Transverse colon (tissue), 4 donors: ENCODE measurements at regions not wholly inside any gene's neighbourhood (a gene's known extent, or its start where the extent isn't known, plus 50 kb on each side); places are given as distances from the start of the nearest gene placed in this dataset.
A peak's percentile ranks its signal among the peaks of the same experiment; 100 is the strongest.

Experiments
- DNase-seq: peaks from one replicate; pipeline ENCODE4 v3.0.0-alpha.2; 2019
- H3K27ac ChIP-seq, 4 donors: fragments of 200-600 bp; sonication (generic); 2 replicates each; pipeline ENCODE4 v1.5.1; 2016 to 2018; ENCODE audit warnings: inconsistent platforms in 4 of 4
- H3K27me3 ChIP-seq: fragments of 200-600 bp; sonication (generic); 2 replicates; pipeline ENCODE4 v1.5.1; 2017; ENCODE audit warnings: inconsistent platforms
- H3K36me3 ChIP-seq, 4 donors: fragments of 200-600 bp; sonication (generic); 2 replicates each; pipeline ENCODE4 v1.5.1; 2017 to 2019; ENCODE audit warnings: inconsistent platforms in 4 of 4
- H3K4me1 ChIP-seq, 4 donors: fragments of 200-600 bp; sonication (generic); 2 replicates each; pipeline ENCODE4 v1.5.1; 2017 to 2020; ENCODE audit warnings: inconsistent platforms in 4 of 4
- H3K4me3 ChIP-seq, 4 donors: fragments of 200-600 bp; sonication (generic); 1 replicate in 1 of 4; 2 replicates in 3 of 4; pipeline versions ENCODE4 v1.5.1 to v1.6.1; 2017 to 2019; ENCODE audit warnings: inconsistent platforms in 4 of 4
- H3K9me3 ChIP-seq, 2 donors: fragments of 200-600 bp; sonication (generic); 2 replicates each; pipeline ENCODE4 v1.5.1; 2017 to 2019; ENCODE audit warnings: inconsistent platforms in 2 of 2
- EP300 ChIP-seq: sonication (generic); formaldehyde crosslinking; IDR thresholded peaks from one replicate; pipeline ENCODE4 v1.6.1; 2017; ENCODE audit warnings: antibody characterized with exemption, low read depth
- POLR2A ChIP-seq: fragments of 450-650 bp; IDR thresholded peaks from one replicate; pipeline ENCODE4 v1.6.1; 2016; ENCODE audit warnings: antibody characterized with exemption, mild to moderate bottlenecking, moderate library complexity
- POLR2AphosphoS5 ChIP-seq, 3 donors: sonication (generic); formaldehyde crosslinking; IDR thresholded peaks; one replicate each; pipeline ENCODE4 v1.6.1; 2016; ENCODE audit warnings: antibody characterized with exemption in 3 of 3
- WGBS, 2 donors: methylation state at CpG; one replicate each; pipeline ENCODE4 v1.1.5; 2018; ENCODE audit warnings: low coverage in 1 of 2; 5-methylcytosine and 5-hydroxymethylcytosine counted together
- in situ Hi-C, 4 donors: fragments of 200-750 bp; cut with MboI; loops; one replicate each; pipeline versions ENCODE4 v1.15.0 to v1.15.1; 2017; ENCODE audit warnings: low sequenced_read_pairs in 3 of 4, low pct_ligation_motif_present in 1 of 4, low pct_unique_long_range_greater_than_20kb in 1 of 4
- intact Hi-C: fragments of 100-400 bp; cut with DNase I; formaldehyde crosslinking; loops from one replicate; pipeline ENCODE4 v1.15.1; 2023; ENCODE audit warnings: low total_unique reads
- TF ChIP-seq, protein P1 (sequence below), 5 experiments: fragments of 200-600 bp in 3 of 5; fragments of 450-650 bp in 2 of 5; sonication (generic) in 3 of 5; IDR thresholded peaks; 1 replicate in 2 of 5; 2 replicates in 3 of 5; pipeline ENCODE4 v1.5.1; 2016 to 2017; ENCODE audit warnings: antibody characterized with exemption in 5 of 5, inconsistent platforms in 3 of 5, mild to moderate bottlenecking in 2 of 5, moderate library complexity in 1 of 5

GRCh38 chr9:22232971-22233370 lies 213.7 kb upstream of the DMRTA1 start:
- in situ Hi-C loops = loop anchor here (10.0 to 25.0 kb wide), 3 partner anchors 221 to 418 kb away; partner anchors contain the start of genes CDKN2A (in 2 of the 4), CDKN2B-AS1 (in 2 of the 4) and CDKN2B (in 1 of the 4)
- no peaks in the 10 kb centered on the region for H3K4me1 ChIP-seq
- peaks cover 4% of the 10 kb centered on the region for H3K27me3 ChIP-seq
- no peaks in the 10 kb centered on the region for H3K36me3 ChIP-seq
- intact Hi-C loops = no loop called here
- no peak for DNase-seq
- TF ChIP-seq EP300 (no peak), POLR2AphosphoS5 (IDR thresholded peaks at IDR 0.05) (no peak), POLR2A (no peak)
- TF ChIP-seq, protein P1, sequence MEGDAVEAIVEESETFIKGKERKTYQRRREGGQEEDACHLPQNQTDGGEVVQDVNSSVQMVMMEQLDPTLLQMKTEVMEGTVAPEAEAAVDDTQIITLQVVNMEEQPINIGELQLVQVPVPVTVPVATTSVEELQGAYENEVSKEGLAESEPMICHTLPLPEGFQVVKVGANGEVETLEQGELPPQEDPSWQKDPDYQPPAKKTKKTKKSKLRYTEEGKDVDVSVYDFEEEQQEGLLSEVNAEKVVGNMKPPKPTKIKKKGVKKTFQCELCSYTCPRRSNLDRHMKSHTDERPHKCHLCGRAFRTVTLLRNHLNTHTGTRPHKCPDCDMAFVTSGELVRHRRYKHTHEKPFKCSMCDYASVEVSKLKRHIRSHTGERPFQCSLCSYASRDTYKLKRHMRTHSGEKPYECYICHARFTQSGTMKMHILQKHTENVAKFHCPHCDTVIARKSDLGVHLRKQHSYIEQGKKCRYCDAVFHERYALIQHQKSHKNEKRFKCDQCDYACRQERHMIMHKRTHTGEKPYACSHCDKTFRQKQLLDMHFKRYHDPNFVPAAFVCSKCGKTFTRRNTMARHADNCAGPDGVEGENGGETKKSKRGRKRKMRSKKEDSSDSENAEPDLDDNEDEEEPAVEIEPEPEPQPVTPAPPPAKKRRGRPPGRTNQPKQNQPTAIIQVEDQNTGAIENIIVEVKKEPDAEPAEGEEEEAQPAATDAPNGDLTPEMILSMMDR (IDR thresholded peaks at IDR 0.05) = no peak
- no peak overlapping the region for H3K27ac ChIP-seq
- H3K9me3 ChIP-seq = peaks cover 7 to 8% of the 10 kb centered on the region in 2 donors
- WGBS, 2 donors = 13% methylated on average over 1 of the region's 1 CpG; no CpG with 5 or more reads in 1 of the 2 donors
- no peak overlapping the region for H3K4me3 ChIP-seq

DNA sequence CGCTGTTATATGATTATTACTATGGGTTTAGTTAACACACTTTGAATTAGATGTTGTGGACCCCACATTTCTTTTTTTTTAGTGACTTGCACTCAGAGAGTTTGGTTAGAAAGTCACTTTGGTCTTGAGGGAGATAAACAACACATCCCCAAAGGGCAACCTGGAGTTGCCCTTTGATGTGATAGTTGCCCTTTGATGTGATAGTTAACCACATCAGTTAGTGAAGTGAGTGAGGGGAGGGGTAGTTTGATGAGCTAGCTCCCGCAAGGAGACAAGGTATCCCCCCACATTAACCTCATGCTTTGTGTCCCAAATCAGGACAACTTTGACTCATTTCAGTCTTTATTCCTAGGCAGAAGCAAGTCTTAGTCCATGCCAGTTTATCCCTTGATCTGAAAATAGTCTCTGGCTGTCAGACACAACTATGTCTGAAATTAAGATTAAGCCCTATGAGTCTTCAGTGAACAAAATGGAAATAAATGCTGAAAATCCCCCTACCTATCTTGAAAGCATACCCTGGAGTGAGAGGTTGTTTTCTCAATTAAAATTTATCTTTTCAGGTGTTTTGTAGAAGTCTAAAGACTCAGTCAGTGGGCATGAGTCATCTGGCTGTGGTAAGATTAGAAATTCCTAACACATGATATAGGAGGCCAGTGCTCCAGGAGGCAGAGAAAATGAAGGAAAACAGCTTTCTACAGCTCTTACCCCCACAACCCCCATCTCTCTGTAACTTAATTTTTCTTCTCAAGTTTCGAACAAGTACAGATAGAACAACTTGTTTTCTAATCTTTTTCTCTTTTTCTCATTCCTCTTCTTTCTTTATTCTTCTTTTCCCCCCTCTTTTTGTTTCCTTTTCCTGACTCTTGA lies 208.9 kb upstream of the DMRTA1 start:
- peaks cover 0 to 6% (median 0%) of the 10 kb centered on the region in 4 donors for H3K4me1 ChIP-seq
- H3K27me3 ChIP-seq = peaks cover 4% of the 10 kb centered on the region
- no peaks in the 10 kb centered on the region for H3K9me3 ChIP-seq
- no peak overlapping the region for H3K27ac ChIP-seq
- 87 to 90% methylated on average over 2 to 3 of the region's 3 CpGs for WGBS, 2 donors
- H3K36me3 ChIP-seq = no peaks in the 10 kb centered on the region
- TF ChIP-seq, protein P1 (IDR thresholded peaks at IDR 0.05) = no peak
- TF ChIP-seq POLR2A = no peak
- TF ChIP-seq EP300 = no peak
- TF ChIP-seq POLR2AphosphoS5 (IDR thresholded peaks at IDR 0.05) = no peak
- in situ Hi-C loops = loop anchor here (5.0 to 25.0 kb wide), 4 partner anchors 225 to 423 kb away; partner anchors contain the start of genes CDKN2A (in 2 of the 4), CDKN2B-AS1 (in 2 of the 4) and CDKN2B (in 1 of the 4)
- intact Hi-C loops = no loop called here
- no peak overlapping the region for H3K4me3 ChIP-seq
- DNase-seq = no peak

DNA sequence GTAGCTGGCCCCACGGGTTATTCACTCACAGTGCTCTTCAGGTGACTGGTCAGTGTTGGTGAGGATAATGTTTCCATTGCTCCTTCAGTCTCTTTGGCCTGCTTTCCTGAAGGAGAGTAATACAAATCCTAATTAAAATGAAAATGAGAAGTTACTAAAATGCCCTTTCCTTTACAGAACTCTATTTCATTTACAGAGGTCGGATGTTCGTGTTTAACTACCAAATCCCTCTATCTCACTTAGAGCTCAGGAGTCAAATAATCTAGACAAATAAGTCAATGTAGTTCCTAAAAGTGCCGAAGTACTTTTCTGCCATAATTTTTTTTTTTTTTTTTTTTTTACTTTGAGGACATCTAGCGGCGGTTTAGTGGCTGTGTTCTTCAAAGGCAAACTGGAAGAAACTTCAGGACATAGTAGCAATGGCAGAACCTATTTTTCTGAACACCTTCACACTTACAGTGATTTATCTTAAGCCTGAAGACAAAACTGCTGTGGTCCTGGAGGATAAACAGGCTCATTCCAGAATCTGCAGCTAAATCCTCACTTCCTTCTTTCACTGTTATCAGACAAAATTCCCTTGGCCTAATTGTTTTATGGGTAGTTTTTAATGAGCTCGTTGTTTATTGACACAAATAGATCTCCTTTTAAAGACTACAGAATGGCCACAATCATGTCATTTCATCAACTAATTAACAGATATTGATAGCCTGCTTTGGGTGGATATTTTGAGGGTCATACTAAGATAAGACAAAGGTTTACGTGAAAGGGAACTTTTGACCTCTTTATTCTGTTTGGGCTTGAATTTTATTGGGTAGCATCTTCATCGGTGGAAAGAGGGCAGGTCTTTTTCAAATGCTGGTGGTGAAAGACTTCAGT lies 207.6 kb upstream of the DMRTA1 start:
- H3K4me1 ChIP-seq = peaks cover 0 to 6% (median 0%) of the 10 kb centered on the region in 4 donors
- 13 to 17% methylated on average over 7 to 9 of the region's 9 CpGs for WGBS, 2 donors
- H3K4me3 ChIP-seq = no peak overlapping the region
- no peak overlapping the region for H3K27ac ChIP-seq
- no peaks in the 10 kb centered on the region for H3K27me3 ChIP-seq
- H3K9me3 ChIP-seq = no peaks in the 10 kb centered on the region
- H3K36me3 ChIP-seq = no peaks in the 10 kb centered on the region
- intact Hi-C loops = no loop called here
- DNase-seq = no peak
- TF ChIP-seq EP300 (no peak), POLR2A (no peak), POLR2AphosphoS5 (IDR thresholded peaks at IDR 0.05) (no peak)
- TF ChIP-seq, protein P1 (IDR thresholded peaks at IDR 0.05) = peak; percentile 25 to 46 (median 39)
- in situ Hi-C loops = loop anchor here (5.0 to 25.0 kb wide), 4 partner anchors 227 to 424 kb away; partner anchors contain the start of genes CDKN2A (in 2 of the 4), CDKN2B-AS1 (in 2 of the 4) and CDKN2B (in 1 of the 4)
